CD8-positive, alpha-beta memory T cell (primary cell): ENCODE measurements at regions not wholly inside any gene's neighbourhood (a gene's known extent, or its start where the extent isn't known, plus 50 kb on each side); places are given as distances from the start of the nearest gene placed in this dataset.
A peak's percentile ranks its signal among the peaks of the same experiment; 100 is the strongest.

Experiments used
- CTCF ChIA-PET: fragments of 350-600 bp; sonication (Branson Sonifier 250); formaldehyde crosslinking; loops from one replicate; lab custom pipeline; 2021; ENCODE audit warnings: antibody characterized with exemption; lab: Charles Lee
- POLR2A ChIA-PET: fragments of 350-600 bp; sonication (Branson Sonifier 250); formaldehyde crosslinking; loops from one replicate; lab custom pipeline; 2021; ENCODE audit warnings: antibody characterized with exemption; lab: Charles Lee
- DNase-seq, 5 donors: peaks; one replicate each; pipeline versions ENCODE4 v3.0.0 to v3.0.0-alpha.2; 2020 to 2022; ENCODE audit warnings: mixed read lengths in 1 of 5
- H3K27ac ChIP-seq: one replicate; pipeline ENCODE4 v1.7.0; 2013; ENCODE audit warnings: low read depth, mild to moderate bottlenecking, low read length, moderate library complexity
- H3K27me3 ChIP-seq: 2 replicates; pipeline ENCODE4 v1.7.0; 2013; ENCODE audit warnings: low read length, mild to moderate bottlenecking; ENCODE audit not compliant: insufficient read depth, poor library complexity, severe bottlenecking
- H3K36me3 ChIP-seq: 2 replicates; pipeline ENCODE4 v1.7.0; 2013; ENCODE audit warnings: mild to moderate bottlenecking, low read length, moderate library complexity; ENCODE audit not compliant: insufficient read depth
- H3K4me1 ChIP-seq: 2 replicates; pipeline ENCODE4 v1.7.0; 2013; ENCODE audit warnings: mild to moderate bottlenecking, low read length, moderate library complexity; ENCODE audit not compliant: insufficient read depth
- H3K4me3 ChIP-seq: 2 replicates; pipeline ENCODE4 v1.7.0; 2013; ENCODE audit warnings: mild to moderate bottlenecking, low read length
- H3K9me3 ChIP-seq: 2 replicates; pipeline ENCODE4 v1.7.0; 2013; ENCODE audit warnings: mild to moderate bottlenecking, low read length
- H3K27ac Mint-ChIP-seq, 8 donors: one replicate each; pipeline ENCODE4 v1.8.0; 2020 to 2021; ENCODE audit warnings: mixed read lengths in 8 of 8, mild to moderate bottlenecking in 6 of 8, inconsistent platforms in 3 of 8, moderate library complexity in 3 of 8
- H3K27me3 Mint-ChIP-seq, 2 donors: one replicate each; pipeline ENCODE4 v1.8.0; 2020 to 2021; ENCODE audit warnings: mixed read lengths in 2 of 2, mild to moderate bottlenecking in 1 of 2, moderate library complexity in 1 of 2
- H3K36me3 Mint-ChIP-seq, 3 donors: one replicate each; pipeline ENCODE4 v1.8.0; 2020 to 2021; ENCODE audit warnings: mixed read lengths in 3 of 3, inconsistent platforms in 1 of 3, mild to moderate bottlenecking in 1 of 3
- H3K4me1 Mint-ChIP-seq, 3 donors: one replicate each; pipeline ENCODE4 v1.8.0; 2020 to 2021; ENCODE audit warnings: mixed read lengths in 3 of 3, inconsistent platforms in 1 of 3, mild to moderate bottlenecking in 1 of 3
- H3K4me3 Mint-ChIP-seq, 7 donors: one replicate each; pipeline ENCODE4 v1.8.0; 2020 to 2021; ENCODE audit warnings: mixed read lengths in 7 of 7, mild to moderate bottlenecking in 6 of 7, moderate library complexity in 4 of 7, inconsistent platforms in 2 of 7
- H3K9me3 Mint-ChIP-seq, 5 donors: one replicate each; pipeline ENCODE4 v1.8.0; 2020 to 2022; ENCODE audit warnings: mixed read lengths in 5 of 5, mild to moderate bottlenecking in 3 of 5, moderate library complexity in 2 of 5, inconsistent platforms in 1 of 5

- Histone ChIP-seq H3K27ac (no peak overlapping the region), H3K27me3 (no peaks in the 10 kb centered on the region), H3K4me1 (peaks cover 4% of the 10 kb centered on the region), H3K9me3 (no peaks in the 10 kb centered on the region), H3K36me3 (no peaks in the 10 kb centered on the region), H3K4me3 (no peak overlapping the region)
- ChIA-PET CTCF (no interaction called here), POLR2A (no interaction called here)
- Mint-ChIP-seq H3K4me3 (peak overlapping the region in 2 of 7 donors; percentile 6 to 32), H3K4me1 (peaks cover 21 to 26% (median 25%) of the 10 kb centered on the region in 3 donors), H3K27me3 (peaks cover 15 to 16% of the 10 kb centered on the region in 2 donors), H3K27ac (no peak overlapping the region), H3K9me3 (no peaks in the 10 kb centered on the region), H3K36me3 (peaks cover 0 to 9% (median 0%) of the 10 kb centered on the region in 3 donors)
- DNase-seq, result no peak
Measured at GRCh38 chr6:14748679-14749078, 497.2 kb upstream of the JARID2 start.

- no peaks in the 10 kb centered on the region for H3K4me1 ChIP-seq
- Mint-ChIP-seq H3K27ac (peak overlapping the region in 1 of 8 donors; percentile 67), H3K4me3 (no peak overlapping the region)
Measured at GRCh38 chr6:14750059-14750661, 495.7 kb upstream of the JARID2 start.

GRCh38 chr6:14751645-14752175 lies 494.2 kb upstream of the JARID2 start:
- Mint-ChIP-seq H3K4me3 (no peak overlapping the region), H3K27me3 (peaks cover 3 to 10% of the 10 kb centered on the region in 2 donors), H3K9me3 (no peaks in the 10 kb centered on the region), H3K36me3 (no peaks in the 10 kb centered on the region), H3K4me1 (peaks cover 26 to 32% (median 29%) of the 10 kb centered on the region in 3 donors), H3K27ac (no peak overlapping the region)
- no peaks in the 10 kb centered on the region for H3K4me1 ChIP-seq
- H3K27me3 ChIP-seq, result no peaks in the 10 kb centered on the region
- H3K9me3 ChIP-seq, result no peaks in the 10 kb centered on the region
- ChIA-PET CTCF (no interaction called here), POLR2A (no interaction called here)
- H3K27ac ChIP-seq, result no peak overlapping the region
- no peak for DNase-seq
- H3K36me3 ChIP-seq, result no peaks in the 10 kb centered on the region
- no peak overlapping the region for H3K4me3 ChIP-seq

More at GRCh38 chr6:14750059-14750661, 495.7 kb upstream of the JARID2 start:
- Histone ChIP-seq H3K4me3 (no peak overlapping the region), H3K9me3 (no peaks in the 10 kb centered on the region), H3K27ac (no peak overlapping the region), H3K27me3 (no peaks in the 10 kb centered on the region), H3K36me3 (no peaks in the 10 kb centered on the region)
- H3K4me1 Mint-ChIP-seq, result peaks cover 24 to 32% (median 27%) of the 10 kb centered on the region in 3 donors
- CTCF ChIA-PET, result no interaction called here
- no peaks in the 10 kb centered on the region for H3K9me3 Mint-ChIP-seq
- no peak for DNase-seq
- POLR2A ChIA-PET, result no interaction called here
- peaks cover 0 to 5% (median 0%) of the 10 kb centered on the region in 3 donors for H3K36me3 Mint-ChIP-seq
- peaks cover 10 to 12% of the 10 kb centered on the region in 2 donors for H3K27me3 Mint-ChIP-seq

- DNase-seq, result peak in 4 of 5 donors; percentile 31 to 61 (median 45)
- Mint-ChIP-seq H3K4me1 (peaks cover 10 to 14% (median 11%) of the 10 kb centered on the region in 3 donors), H3K9me3 (no peaks in the 10 kb centered on the region), H3K27me3 (peaks cover 0 to 8% of the 10 kb centered on the region in 2 donors), H3K36me3 (no peaks in the 10 kb centered on the region), H3K27ac (peak overlapping the region; percentile 77 to 99 (median 94)), H3K4me3 (peak overlapping the region; percentile 57 to 91 (median 81))
- Histone ChIP-seq H3K9me3 (no peaks in the 10 kb centered on the region), H3K36me3 (no peaks in the 10 kb centered on the region), H3K4me1 (no peaks in the 10 kb centered on the region), H3K4me3 (no peak overlapping the region), H3K27ac (peak overlapping the region; percentile 34), H3K27me3 (no peaks in the 10 kb centered on the region)
- POLR2A ChIA-PET, result no interaction called here
- CTCF ChIA-PET, result no interaction called here
Measured at GRCh38 chr6:14754751-14755513, 490.9 kb upstream of the JARID2 start.

- Histone ChIP-seq H3K27me3 (no peaks in the 10 kb centered on the region), H3K4me1 (no peaks in the 10 kb centered on the region), H3K9me3 (no peaks in the 10 kb centered on the region), H3K27ac (no peak overlapping the region), H3K36me3 (no peaks in the 10 kb centered on the region), H3K4me3 (no peak overlapping the region)
- Mint-ChIP-seq H3K4me3 (peak overlapping the region in 1 of 7 donors; percentile 58), H3K27ac (peak overlapping the region in 5 of 8 donors; percentile 3 to 96 (median 39)), H3K9me3 (no peaks in the 10 kb centered on the region), H3K4me1 (peaks cover 10 to 14% (median 11%) of the 10 kb centered on the region in 3 donors), H3K36me3 (no peaks in the 10 kb centered on the region), H3K27me3 (peaks cover 0 to 5% of the 10 kb centered on the region in 2 donors)
- DNase-seq, result no peak
- POLR2A ChIA-PET, result no interaction called here
- CTCF ChIA-PET, result interaction anchor here (0.7 kb wide), 1 partner anchor 230 kb away, joined by 3 read pairs; no protein-coding TSS in a partner anchor
Measured at GRCh38 chr6:14756340-14756739, 489.5 kb upstream of the JARID2 start.

- no peaks in the 10 kb centered on the region for H3K36me3 ChIP-seq
- H3K27me3 Mint-ChIP-seq, result peaks cover 0 to 5% of the 10 kb centered on the region in 2 donors
- no peaks in the 10 kb centered on the region for H3K9me3 Mint-ChIP-seq
- ChIA-PET CTCF (no interaction called here), POLR2A (interaction anchor here (0.6 kb wide), 1 partner anchor 491 kb away, joined by 5 read pairs; no protein-coding TSS in a partner anchor)
- no peaks in the 10 kb centered on the region for H3K4me1 ChIP-seq
- H3K27me3 ChIP-seq, result no peaks in the 10 kb centered on the region
- DNase-seq, result no peak
- H3K4me3 ChIP-seq, result no peak overlapping the region
- H3K4me3 Mint-ChIP-seq, result no peak overlapping the region
- H3K27ac ChIP-seq, result no peak overlapping the region
- H3K27ac Mint-ChIP-seq, result peak overlapping the region in 2 of 8 donors; percentile 1 to 5
- H3K9me3 ChIP-seq, result no peaks in the 10 kb centered on the region
- no peaks in the 10 kb centered on the region for H3K36me3 Mint-ChIP-seq
- H3K4me1 Mint-ChIP-seq, result peaks cover 10 to 14% (median 11%) of the 10 kb centered on the region in 3 donors
Measured at GRCh38 chr6:14757014-14757413, 488.9 kb upstream of the JARID2 start.

- peak overlapping the region in 1 of 8 donors; percentile 8 for H3K27ac Mint-ChIP-seq
- ChIA-PET POLR2A (interaction anchor here (0.6 kb wide), 1 partner anchor 491 kb away, joined by 5 read pairs; no protein-coding TSS in a partner anchor), CTCF (no interaction called here)
- no peak overlapping the region for H3K4me3 ChIP-seq
- H3K27ac ChIP-seq, result no peak overlapping the region
- H3K4me1 ChIP-seq, result no peaks in the 10 kb centered on the region
- no peak for DNase-seq
- H3K4me3 Mint-ChIP-seq, result peak overlapping the region in 1 of 7 donors; percentile 1
- H3K27me3 ChIP-seq, result no peaks in the 10 kb centered on the region
- H3K9me3 ChIP-seq, result no peaks in the 10 kb centered on the region
- peaks cover 0 to 5% of the 10 kb centered on the region in 2 donors for H3K27me3 Mint-ChIP-seq
- H3K36me3 ChIP-seq, result no peaks in the 10 kb centered on the region
- H3K9me3 Mint-ChIP-seq, result no peaks in the 10 kb centered on the region
- H3K4me1 Mint-ChIP-seq, result peaks cover 10 to 14% (median 11%) of the 10 kb centered on the region in 3 donors
- H3K36me3 Mint-ChIP-seq, result no peaks in the 10 kb centered on the region
Measured at GRCh38 chr6:14757418-14757817, 488.5 kb upstream of the JARID2 start.
